Activated naive CD4-positive, alpha-beta T cell treated with anti-CD3 and anti-CD28 coated beads, Interleukin-2, amount 50 U/mL, for 16 hours (primary cell): ENCODE measurements at regions not wholly inside any gene's neighbourhood (a gene's known extent, or its start where the extent isn't known, plus 50 kb on each side); places are given as distances from the start of the nearest gene placed in this dataset.
"Not testable (repeated sequence)": the region's sequence is repeated elsewhere in the genome, so short reads cannot be mapped to it uniquely, and the experiment has no call there.

Source experiments
- DNase-seq: peaks from one replicate; pipeline ENCODE4 v3.0.0-alpha.2; 2020

DNA sequence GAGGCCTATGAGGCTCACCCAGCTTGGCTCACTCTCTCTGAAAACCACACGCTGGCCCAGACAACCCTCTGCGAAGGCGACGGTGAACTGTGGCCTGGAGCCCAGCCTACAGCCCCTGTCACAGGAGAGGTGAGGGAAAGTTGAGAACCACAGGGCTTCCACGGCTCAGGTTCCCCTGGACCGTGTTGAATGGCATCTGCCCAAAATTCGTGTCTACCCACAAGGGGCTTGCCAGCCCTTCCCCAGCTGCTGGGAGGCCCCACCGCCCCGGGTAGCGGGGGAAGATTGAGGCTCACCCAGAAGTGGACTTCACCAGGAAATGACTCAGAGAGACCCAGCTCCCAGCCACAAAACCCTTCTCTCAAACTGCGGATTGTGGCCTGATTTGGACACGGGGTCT is 197.1 kb downstream of the CTTN start:
- DNase-seq: no peak

DNA sequence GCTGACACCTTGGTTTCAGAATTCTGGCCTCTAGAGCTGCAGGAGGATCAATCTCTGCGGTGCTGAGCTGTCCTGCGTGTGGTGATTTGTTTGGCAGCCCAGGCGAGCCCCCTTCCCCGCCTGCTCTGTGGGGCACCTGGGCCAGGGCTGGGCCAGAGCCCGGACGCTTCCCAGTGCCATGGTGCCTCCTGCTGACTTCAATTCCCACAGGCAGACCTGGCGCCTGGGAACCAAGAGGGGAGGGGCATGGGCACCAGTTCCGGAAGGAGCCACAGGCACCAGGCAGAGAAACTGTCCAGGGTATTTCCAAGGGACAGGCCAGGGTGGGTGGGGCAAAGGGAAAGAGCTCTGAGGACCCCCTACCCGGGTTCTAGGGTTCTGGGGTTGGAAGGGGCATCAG is 197.8 kb downstream of the CTTN start:
- no peak for DNase-seq

DNA sequence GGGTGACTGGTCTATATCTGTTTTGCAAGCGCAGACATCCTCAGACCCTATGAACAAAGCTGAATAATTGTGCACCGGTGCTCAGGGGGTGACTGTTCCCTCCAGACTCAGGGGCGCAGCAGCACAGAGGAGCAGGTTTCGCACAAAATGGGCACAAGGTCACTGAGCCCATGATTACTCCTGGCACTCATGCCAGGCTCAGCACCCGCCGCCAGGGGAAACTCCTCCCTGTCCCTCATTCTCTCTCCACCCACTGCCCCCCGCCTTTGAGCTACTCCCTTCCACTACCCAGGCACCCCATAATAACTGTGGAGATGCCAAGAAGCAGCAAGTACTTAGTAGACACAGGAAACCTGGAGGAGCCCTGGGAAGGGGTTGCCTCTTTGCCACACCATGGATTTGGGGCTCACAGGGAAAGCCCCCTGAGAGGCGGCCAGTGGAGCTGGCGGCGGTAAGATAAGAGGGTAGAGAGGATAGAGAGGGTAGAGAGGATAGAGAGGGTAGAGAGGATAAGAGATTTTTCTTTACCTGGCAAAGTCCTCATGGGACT is 198.8 kb downstream of the CTTN start:
- no peak for DNase-seq

DNA sequence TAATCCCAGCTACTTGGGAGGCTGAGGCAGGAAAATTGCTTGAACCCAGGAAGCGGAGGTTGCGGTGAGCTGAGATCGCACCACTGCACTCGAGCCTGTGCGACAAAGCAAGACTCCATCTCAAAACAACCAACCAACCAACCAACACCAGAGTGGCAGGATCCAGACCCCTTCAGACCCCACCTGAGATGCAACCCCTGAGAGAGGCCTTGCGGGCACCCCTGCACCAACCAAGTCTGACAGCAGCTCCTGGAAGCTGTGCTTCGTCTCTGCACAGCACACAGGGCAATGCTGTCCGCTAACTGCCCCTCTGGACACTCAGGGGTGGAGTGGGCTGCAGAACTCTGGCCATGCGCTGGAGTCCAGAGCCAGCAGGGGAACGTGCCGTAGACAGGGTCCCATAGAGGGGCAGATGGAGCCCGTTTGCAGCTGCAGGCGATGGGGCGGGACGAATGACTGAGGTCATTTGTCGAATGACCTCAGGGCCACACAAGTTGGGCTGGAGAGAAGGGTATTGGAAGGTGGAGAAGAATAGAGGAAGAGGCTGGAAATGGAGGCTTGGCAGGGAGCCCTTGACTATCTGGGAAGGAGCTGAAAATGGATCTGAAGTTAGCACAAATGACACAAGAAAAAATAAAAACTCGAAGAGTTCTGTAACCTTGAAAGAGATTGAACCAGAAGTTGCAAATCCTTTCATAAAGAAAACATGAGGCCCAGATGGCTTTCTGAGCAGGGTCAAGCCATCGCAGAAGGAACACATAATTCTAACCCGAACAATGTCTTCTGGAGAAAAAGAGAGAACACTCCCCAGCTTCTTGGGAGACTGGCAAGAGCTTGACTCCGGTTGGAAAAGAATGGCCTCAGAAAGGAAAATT is 199.7 kb downstream of the CTTN start:
- no peak for DNase-seq

DNA sequence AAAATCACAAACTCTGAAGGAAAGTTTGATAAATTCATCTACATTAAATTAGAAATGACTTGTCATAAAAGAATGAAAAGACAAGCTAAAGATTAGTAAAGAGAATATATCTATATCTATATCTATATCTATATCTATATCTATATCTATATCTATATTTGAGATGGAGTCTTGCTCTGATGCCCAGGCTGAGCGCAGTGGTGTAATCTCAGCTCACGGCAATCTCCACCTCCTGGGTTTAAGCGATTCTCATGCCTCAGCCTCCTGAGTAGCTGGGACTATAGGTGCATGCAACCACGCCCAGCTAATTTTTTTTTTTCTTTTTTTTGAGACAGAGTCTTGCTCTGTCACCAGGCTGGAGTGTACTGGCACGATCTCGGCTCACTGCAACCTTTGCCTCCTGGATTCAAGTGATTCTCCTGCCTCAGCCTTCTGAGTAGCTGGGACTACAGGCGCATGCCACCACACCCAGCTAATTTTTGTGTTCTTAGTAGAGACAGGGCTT is 202.6 kb downstream of the CTTN start:
- DNase-seq: not testable (repeated sequence)

DNA sequence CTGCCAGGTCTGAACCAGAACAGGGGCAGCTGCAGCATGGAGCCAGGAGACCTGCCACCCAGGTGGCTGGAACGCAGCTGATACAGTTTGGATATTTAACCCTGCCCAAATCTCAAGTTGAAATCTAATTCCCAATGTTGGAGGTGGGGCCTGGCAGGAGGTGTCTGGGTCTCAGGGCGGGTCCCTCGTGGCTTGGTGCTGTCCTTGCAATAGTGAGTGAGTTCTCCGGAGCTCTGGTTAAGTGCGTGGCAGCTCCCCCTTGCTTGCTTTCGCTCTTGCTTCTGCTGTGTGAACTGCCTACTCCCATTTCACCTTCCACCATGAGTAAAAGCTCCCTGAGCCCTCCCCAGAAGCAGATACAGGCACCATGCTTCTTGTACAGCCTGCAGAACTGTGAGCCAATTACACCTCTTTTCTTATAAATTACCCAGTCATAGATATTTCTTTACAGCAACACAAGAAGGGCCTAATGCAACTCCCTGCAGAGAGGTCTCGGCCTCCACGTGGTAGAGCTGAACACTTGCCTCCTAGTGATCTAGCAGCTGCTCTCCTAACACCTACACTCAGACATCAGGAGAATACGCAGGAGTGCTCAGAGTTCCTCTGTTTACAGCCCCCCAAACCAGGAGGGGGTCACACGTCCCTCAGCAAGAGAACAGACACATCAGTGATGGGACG is 203.7 kb downstream of the CTTN start:
- DNase-seq: no peak

DNA sequence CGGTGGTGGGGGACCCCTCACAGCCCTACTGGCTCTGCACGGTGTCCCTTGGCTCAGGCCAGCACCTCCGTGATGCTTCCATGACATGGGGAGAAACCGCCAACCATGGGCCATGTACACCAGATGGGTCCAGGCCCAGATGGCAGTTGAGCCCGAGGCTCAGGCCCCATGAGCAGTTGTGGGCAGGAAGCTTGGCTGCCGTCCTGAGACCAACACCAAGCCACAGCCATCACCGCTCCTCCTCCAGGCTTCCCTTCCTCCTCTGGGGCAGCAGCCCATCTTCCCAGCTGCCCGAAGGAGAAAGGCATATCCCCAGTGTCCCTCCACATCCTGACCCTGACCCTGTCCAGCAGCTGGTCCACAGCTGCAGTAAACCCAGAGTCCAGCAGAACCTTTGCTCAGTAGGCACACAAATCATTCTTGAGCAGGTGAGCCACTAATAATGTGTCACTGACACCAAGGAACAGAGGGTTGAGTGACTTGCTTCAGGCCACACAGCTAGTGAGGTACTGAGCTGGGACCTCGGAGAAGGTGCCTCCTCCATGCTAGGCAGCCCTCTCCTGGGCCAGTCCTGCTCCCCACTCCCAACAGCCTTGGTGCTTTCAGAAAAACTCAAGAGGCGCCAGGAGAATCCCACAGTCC is 204.9 kb downstream of the CTTN start:
- no peak for DNase-seq

DNA sequence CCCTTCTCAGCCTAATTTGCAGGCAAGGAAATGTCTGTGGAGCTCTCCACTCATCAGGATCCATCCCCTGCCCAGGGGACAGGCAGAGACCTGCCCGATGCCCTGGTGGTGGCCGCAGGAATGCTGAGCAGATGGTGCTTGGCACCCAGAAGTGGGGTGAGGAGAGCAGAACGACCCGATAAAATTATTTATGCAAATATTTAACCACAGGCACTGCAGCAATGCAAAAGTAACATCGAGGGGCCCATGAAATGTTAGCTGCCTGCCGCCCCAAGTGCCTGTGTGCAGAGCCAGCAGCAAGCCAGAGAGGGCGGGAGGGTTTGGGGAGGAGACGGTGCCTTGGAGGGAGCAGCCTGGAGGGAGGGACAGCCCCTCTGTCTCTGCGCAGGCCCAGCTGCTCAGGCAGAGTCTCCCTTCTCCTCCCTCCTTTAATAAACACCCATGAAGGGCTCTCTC is 205.5 kb downstream of the CTTN start:
- DNase-seq: no peak

DNA sequence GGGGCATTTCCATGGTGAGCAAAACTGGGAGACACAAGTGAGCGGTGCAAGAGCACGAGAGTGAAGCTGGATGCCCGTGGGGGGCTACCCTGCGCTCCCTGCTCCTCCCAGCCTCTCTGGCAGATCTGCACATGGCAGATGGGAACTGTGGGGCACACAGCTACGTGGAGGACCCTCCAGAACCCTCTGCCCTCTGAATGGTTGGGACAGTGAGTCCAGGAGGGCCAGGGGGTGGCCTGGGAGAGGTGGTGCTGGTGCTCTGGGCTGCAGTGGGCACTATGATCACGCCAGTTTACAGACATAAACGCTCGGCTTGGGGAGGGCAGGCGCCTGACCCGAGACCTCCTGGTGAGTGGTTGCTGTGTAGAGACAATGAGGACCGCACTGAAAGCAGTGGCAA is 205.9 kb downstream of the CTTN start:
- no peak for DNase-seq

DNA sequence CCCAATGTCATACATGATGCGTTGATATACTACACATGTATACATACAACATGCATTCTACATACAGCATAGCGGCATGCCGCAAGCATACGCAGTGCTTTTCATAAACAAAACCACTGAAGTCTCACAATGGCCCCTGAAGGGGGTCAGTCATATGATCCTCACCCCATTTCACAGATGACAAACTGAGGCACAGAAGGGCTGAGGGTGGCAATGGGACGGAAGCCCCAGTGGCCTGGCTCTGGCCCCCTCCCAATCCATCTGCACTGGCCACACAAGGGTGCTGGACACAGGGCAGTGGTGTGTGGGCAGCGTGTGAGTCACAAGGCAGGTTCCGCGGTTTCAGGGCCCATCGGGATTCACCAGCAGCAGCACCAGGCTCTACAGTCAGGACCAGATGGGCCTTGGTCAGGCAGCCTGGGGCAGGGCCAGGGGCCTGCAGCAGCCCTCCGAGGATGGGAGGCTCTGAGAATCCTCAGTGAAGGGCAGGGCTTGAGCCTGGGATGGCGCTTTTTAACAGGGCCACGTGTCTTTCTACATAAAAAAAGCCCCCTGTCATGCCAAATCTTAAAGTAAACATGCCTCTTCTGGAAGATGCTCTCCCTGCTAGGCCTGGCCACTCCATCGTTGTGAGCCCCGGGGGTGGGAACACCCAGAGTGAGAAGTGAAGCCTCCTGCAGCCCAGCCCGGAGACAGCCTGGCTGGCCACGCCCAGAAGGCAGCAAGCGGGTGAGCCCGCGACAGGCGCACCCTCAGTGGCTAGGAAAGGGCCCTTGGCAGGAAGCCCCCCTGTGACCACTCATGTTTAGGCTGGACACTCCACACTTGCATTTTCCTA is 206.5 kb downstream of the CTTN start:
- DNase-seq: no peak

DNA sequence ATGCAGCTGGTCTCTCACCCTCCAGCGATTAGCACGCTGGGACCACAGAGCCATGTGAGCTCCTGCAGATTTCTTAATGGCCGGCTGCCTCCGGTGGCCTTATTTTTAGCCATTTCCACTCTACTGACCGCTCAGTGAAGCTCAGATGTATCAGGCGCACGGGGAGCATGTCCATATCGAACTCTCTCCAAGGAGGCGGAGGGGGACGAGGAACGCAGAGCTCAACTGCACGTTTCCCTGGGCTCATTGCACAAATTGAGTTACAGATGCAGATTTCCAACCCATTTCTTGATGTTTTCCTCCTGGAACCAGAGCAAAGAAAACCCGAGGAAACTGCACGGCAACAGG is 207.1 kb downstream of the CTTN start:
- no peak for DNase-seq

DNA sequence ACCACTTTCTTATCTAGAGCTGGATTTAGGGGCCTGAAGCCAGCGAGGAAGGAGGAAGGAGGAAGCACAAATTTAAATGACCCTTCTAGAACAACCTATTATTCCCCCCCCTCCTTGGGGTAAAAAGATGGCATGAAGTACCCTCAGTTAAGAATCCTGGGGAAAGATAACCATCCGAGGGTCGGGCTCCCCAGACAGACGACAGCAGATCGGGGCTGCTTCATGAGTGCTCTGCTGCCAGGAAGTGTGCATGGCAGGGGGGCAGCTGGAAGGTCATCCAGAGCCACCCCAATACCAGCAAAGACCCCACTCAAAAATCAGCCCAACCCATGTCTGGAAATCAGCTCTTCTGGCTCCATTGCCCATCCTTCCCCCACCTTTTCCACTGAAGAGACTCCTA is 207.5 kb downstream of the CTTN start:
- DNase-seq: no peak

DNA sequence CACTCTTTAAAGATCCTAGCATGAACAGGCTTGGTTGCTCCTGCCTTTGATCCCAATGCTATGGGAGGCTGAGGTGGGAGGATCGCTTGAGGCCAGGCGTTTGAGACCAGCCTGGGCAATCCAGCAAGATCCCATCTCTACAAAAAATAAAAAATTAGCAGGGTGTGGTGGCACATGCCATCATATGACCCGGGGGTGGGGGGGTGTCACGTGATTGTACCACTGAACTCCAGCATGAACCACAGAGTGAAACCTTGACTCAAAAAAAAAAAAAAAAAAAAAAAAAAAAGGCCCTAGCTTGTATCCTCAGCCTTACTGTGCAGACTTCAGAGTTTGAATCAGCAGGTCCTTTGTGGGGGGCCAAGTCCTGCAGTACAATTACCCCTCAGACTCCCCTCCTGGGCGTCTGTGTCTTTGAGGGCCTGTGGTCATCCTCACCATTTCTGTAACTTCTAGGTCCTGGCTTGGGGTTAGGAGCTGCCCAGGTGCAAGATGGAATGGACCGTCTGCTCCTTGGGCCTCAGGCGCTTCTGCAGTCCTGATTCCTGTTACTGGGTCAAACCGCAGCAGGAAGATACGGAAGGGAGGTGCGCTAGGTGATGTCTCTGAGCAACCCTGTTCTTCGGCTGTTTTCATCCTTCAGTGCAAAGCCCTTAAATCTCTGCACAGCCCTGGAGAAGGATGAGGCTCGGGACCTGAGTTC is 208.1 kb downstream of the CTTN start:
- no peak for DNase-seq

DNA sequence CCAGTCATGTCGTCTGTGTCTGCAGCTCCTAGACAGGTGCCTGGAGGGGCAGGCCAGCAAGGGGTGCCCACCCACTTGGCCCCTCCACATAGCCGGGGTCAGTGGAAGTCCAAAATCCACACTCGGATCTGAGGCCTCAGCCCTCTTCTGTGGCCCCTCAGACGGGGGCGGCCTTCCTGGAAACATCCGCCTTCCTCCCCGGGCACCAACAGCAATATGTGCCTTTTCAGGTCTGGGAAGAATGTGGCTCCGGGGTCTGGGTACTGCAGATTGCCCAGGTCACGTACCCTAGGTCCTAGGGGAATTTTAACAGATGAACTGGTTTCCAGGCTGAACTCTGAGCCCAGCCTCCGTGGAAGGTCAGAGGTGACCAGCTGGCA is 208.6 kb downstream of the CTTN start:
- no peak for DNase-seq

DNA sequence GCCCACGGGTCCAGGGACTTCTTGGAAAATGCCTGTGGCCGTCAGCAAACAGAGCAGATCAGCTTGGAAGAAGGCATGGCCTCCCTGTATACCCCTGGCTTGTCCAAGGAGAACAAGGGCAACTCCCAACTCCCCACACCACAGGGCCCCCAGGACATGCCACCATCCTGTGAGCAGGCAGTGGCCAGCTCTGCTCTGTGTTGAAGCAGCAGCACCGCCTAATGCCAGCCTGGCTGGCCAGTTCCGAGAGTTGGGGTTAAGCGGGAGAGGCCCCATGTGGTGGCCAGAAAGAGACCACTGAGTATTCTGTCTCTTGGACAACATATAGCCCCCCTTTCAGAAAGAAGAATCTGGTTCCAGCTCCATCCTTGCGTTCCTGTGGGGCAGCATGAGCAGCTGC is 209.2 kb downstream of the CTTN start:
- DNase-seq: no peak

DNA sequence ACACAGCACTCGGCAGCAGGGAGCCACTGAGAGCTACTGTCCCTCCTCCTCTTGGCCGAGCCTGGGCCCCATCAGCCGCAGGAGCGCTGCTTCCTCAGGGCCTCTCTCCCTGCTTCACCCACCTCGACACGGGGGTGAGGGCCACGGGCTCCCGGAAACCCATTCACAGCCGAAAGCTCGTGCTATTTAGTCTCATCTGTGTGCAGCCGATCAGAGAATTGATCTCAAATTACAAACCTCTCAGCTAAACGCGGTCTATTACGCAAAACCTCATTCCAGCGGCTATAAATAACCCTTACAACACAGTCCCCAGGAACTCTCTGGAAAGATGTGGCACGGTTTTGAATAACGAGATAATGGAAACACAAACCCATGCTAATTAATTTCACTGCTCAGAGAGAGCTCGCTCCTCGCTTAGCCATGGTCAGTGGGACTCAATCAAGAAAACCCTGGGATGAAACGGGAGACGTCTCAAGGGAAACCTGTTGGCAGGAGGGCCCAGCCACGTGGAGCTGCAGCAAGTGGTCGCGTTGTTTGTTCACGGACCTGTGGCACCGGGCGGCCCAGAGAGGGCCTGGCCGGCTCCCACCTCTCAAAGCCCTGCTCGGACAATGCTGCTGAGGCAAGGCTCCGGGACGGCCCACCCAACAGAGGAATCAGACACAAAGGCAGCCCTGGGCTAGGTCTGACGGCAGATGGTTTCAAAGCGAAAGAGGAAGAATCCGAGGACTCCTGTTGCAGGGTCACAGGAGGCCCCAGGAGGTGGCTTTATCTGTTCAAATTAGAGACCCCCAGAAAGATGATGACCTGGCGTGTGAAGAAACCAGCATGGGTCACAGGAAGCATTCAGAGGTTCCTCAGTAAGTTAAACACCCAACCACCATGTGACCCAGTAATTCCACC is 210.5 kb downstream of the CTTN start:
- no peak for DNase-seq

DNA sequence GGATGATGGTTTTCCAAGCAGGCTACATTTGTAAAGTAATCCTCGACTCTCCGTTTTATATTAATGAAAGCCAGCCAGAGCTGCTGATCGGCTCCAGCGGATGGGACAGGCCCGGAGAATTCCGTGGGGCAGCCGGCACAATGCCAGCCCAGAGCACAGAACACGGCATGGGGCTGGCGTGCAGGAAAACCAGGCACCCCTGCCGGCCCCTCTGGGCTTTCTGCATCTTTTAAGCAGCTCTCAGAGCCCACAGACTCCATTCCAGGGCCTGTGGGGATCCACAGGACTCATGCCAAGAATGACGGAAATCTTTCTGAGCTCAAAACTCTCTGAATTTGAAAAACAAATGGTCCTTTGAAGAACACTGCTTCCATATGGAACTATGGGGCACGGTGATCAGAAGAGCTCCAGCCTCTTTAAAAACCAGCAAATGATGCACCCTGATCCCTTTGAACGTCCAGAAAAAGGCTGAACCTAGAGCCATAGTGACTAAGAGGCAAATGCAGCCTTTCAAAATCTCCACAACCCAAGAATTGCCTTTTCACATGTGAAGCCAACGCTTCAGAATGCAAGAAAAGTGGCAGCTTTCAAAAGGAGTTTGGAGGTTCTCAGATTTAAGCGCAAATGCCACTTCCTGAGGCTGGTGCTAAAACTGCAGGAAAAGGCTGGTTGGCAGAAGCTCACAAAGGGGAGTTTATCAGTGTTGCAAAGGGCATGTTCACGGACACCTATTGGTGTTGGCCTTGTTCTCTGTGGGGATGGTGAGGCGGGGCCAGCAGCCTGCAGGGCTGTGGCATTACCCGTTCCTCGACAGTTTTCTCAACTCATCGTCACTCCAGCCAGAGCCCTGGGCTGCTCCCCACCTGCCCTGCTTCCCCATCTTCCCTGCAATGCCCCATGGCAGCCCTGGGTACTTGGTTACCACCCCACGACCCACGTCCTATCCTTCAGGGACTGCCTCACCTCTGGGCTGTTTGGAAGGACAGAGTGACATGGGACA is 212.5 kb downstream of the CTTN start:
- DNase-seq: no peak

DNA sequence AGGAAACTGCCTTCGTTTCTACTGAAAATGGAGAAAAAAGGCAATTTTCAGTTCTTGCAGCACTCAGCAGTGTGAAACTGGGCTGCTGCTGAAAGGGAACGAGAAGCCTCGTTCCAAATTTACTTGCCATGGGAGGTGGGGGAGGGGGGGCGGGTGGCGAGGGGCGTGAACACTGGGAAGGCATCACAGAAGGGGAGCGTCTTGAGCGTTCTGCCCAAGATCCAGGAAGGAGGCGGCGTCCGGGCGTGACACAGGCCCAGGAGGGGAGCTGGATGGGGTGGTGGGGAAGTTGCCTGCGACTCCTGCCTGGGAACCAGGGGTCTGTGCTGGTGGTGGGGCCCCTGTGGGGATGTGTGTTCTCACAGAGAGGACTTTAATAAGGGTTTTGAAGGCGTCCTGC is 213.5 kb downstream of the CTTN start:
- no peak for DNase-seq

DNA sequence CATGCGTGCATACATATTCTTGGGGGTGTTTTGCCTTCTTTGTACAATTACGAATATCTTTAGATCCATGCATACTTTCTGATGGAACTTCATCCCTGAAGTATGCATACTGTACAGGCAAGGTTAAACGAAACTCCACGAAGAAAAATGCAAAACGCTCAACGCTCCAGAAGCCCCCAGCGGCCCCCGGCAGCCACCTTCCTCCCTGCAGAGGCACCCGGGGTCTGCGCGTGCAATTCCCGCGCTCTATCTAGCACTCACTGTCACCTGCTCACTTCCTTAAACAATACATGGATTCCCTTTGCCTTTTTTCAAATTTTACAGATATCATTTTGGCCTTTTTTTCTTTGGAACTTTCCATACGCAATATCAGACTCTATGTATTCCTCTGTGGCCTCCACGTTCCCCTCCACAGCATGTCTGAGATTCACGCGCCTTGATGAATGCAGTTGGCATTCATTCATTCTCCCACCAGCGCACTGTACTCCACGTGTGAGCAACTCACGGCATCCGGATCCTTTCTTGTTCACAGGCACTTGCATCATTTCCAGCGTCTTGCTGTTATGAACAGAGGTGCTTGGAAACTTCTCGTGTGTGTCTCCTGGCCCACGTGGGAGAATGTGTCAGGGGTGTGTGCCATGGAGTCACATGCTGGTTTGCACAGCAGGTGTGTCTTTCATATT is 214.3 kb downstream of the CTTN start:
- DNase-seq: no peak
